MM.1S (cell line): ENCODE measurements at regions not wholly inside any gene's neighbourhood (a gene's known extent, or its start where the extent isn't known, plus 50 kb on each side); places are given as distances from the start of the nearest gene placed in this dataset.

Source experiments
- DNase-seq: peaks from one replicate; pipeline ENCODE4 v3.0.0-alpha.2; 2015
- H2AFZ ChIP-seq: fragments of 300-600 bp; sonication (generic); 2 replicates; pipeline ENCODE4 v1.6.0; 2016; ENCODE audit warnings: antibody characterized with exemption, low read length
- H3F3A ChIP-seq: fragments of 300-600 bp; sonication (generic); 2 replicates; pipeline ENCODE4 v1.6.1; 2016; ENCODE audit warnings: mild to moderate bottlenecking, antibody characterized with exemption, low read length, moderate library complexity, mixed read lengths; ENCODE audit not compliant: insufficient read depth
- H3K27ac ChIP-seq: fragments of 300-600 bp; sonication (generic); 2 replicates; pipeline ENCODE4 v1.5.1; 2016; ENCODE audit warnings: mild to moderate bottlenecking, low read length
- H3K27me3 ChIP-seq: fragments of 300-600 bp; sonication (generic); replicated peaks from 2 replicates; pipeline ENCODE4 v1.6.0; 2016; ENCODE audit warnings: low read length; ENCODE audit not compliant: insufficient read depth
- H3K36me3 ChIP-seq: fragments of 300-600 bp; sonication (generic); replicated peaks from 2 replicates; pipeline ENCODE4 v1.6.1; 2016; ENCODE audit warnings: mild to moderate bottlenecking, low read length, mixed read lengths; ENCODE audit not compliant: insufficient read depth
- H3K4me1 ChIP-seq: fragments of 300-600 bp; sonication (generic); 2 replicates; pipeline ENCODE4 v1.6.1; 2016; ENCODE audit warnings: low read length, mixed read lengths
- H3K4me2 ChIP-seq: fragments of 300-600 bp; sonication (generic); 2 replicates; pipeline ENCODE4 v1.6.0; 2016; ENCODE audit warnings: low read depth, low read length
- H3K4me3 ChIP-seq: fragments of 300-600 bp; sonication (generic); 2 replicates; pipeline ENCODE4 v1.5.1; 2016; ENCODE audit warnings: low read length, mixed read lengths
- H3K79me2 ChIP-seq: fragments of 300-600 bp; sonication (generic); 2 replicates; pipeline ENCODE4 v1.6.1; 2016; ENCODE audit warnings: mixed run types, low read length, mixed read lengths
- H3K9ac ChIP-seq: fragments of 300-600 bp; sonication (generic); 2 replicates; pipeline ENCODE4 v1.6.1; 2016; ENCODE audit warnings: low read length, mixed read lengths
- H3K9me2 ChIP-seq: fragments of 300-600 bp; sonication (generic); replicated peaks from 2 replicates; pipeline ENCODE4 v1.6.1; 2016; ENCODE audit warnings: mild to moderate bottlenecking, low read length, mixed read lengths; ENCODE audit not compliant: insufficient read depth
- H3K9me3 ChIP-seq: fragments of 300-600 bp; sonication (generic); replicated peaks from 2 replicates; pipeline ENCODE4 v1.6.1; 2016; ENCODE audit warnings: mild to moderate bottlenecking, low read length, mixed read lengths; ENCODE audit not compliant: insufficient read depth
- H4K20me1 ChIP-seq: fragments of 300-600 bp; sonication (generic); 2 replicates; pipeline ENCODE4 v1.6.1; 2016; ENCODE audit warnings: mild to moderate bottlenecking, low read length, moderate library complexity, mixed read lengths; ENCODE audit not compliant: insufficient read depth
- EZH2 ChIP-seq: fragments of 300-600 bp; sonication (generic); optimal IDR thresholded peaks from 2 replicates; pipeline ENCODE3; 2017; ENCODE audit warnings: low read depth, mild to moderate bottlenecking, antibody characterized with exemption, low read length, mixed read lengths
- EZH2phosphoT487 ChIP-seq: fragments of 300-600 bp; sonication (generic); IDR thresholded peaks from 2 replicates; pipeline ENCODE4 v1.6.1; 2018; ENCODE audit warnings: antibody characterized with exemption, low read length
- TF ChIP-seq, protein P1 (sequence below): fragments of 300-600 bp; sonication (generic); IDR thresholded peaks from 2 replicates; pipeline ENCODE4 v1.5.1; 2016; ENCODE audit warnings: antibody characterized with exemption, low read length, mixed read lengths

DNA sequence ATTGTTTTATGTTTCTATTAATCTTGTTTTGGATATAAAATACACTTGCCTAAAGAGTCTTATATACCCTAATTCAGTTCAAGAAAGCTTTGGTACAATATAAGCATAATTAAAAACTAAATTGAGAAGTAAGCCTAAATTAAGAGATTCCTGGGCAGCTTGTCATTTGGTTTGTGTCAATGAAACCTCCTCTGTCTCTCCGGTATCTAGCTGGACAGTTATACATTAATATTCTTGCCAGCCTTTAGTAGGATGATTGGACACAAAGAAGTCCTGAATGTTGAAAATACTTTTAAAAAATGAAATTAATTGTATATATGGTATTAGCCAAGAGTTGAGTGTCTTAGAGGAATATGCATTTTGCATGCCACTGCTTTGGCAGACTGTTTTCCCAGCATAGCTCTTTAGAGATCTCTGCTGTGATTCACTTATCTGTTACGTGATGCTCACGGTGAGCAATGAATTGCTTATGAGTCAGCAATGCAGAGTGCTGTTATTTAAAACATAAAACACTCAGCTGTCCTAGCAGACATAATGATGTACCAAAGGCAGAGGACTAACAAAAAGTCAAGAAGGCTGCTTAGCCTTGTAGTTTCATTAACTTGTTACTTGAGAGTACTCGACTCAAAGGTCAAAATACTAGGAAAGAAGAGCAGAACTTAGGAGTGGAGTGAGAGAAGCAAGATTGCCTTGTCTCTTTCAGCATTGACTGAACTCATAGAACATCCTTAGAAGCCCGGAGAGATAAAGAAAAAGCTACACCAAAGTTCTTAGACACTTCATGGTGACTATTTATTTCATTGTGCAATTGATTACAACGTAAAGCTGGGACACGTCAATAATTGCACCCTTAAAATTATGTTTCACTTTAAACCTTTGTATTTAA is 1296.1 kb upstream of the PCDH7 start:
- Histone ChIP-seq H3K36me3 (no peaks in the 10 kb centered on the region), H3K27me3 (no peaks in the 10 kb centered on the region), H3K4me1 (no peaks in the 10 kb centered on the region), H3F3A (no peaks in the 10 kb centered on the region), H3K79me2 (no peaks in the 10 kb centered on the region), H3K9me3 (no peaks in the 10 kb centered on the region), H3K9ac (no peak overlapping the region), H3K27ac (no peak overlapping the region), H2AFZ (no peak overlapping the region), H3K9me2 (no peaks in the 10 kb centered on the region), H4K20me1 (no peaks in the 10 kb centered on the region), H3K4me3 (no peak overlapping the region), H3K4me2 (no peak overlapping the region)
- DNase-seq = no peak
- TF ChIP-seq EZH2phosphoT487 = no peak
- no peak for TF ChIP-seq EZH2
- TF ChIP-seq, protein P1, sequence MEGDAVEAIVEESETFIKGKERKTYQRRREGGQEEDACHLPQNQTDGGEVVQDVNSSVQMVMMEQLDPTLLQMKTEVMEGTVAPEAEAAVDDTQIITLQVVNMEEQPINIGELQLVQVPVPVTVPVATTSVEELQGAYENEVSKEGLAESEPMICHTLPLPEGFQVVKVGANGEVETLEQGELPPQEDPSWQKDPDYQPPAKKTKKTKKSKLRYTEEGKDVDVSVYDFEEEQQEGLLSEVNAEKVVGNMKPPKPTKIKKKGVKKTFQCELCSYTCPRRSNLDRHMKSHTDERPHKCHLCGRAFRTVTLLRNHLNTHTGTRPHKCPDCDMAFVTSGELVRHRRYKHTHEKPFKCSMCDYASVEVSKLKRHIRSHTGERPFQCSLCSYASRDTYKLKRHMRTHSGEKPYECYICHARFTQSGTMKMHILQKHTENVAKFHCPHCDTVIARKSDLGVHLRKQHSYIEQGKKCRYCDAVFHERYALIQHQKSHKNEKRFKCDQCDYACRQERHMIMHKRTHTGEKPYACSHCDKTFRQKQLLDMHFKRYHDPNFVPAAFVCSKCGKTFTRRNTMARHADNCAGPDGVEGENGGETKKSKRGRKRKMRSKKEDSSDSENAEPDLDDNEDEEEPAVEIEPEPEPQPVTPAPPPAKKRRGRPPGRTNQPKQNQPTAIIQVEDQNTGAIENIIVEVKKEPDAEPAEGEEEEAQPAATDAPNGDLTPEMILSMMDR = no peak

GRCh38 chr4:29453303-29453820 is 1266.8 kb upstream of the PCDH7 start:
- no peak for TF ChIP-seq EZH2
- no peak for TF ChIP-seq EZH2phosphoT487
- TF ChIP-seq, protein P1 = no peak
- Histone ChIP-seq H3K79me2 (no peaks in the 10 kb centered on the region), H3K27ac (no peak overlapping the region)

DNA sequence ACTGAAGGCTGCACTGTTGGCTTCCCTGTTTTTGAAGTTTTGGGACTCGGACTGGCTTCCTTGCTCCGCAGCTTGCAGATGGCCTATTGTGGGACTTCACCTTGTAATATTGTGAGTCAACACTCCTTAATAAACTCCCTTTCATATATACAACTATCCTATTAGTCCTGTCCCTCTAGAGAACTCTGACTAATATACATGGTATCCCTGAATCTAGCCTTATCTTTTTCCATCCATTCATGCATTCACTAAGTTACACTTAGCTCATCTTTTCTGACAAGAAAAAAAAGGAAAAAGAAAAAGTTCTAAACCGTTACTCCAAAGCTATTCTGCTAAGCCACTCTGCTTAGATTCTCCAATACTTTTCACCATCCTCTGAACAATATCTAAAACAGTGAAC is 1260.2 kb upstream of the PCDH7 start:
- Histone ChIP-seq H3K4me1 (no peaks in the 10 kb centered on the region), H3K79me2 (no peaks in the 10 kb centered on the region), H3K4me2 (no peak overlapping the region), H3K9me3 (no peaks in the 10 kb centered on the region), H3K9me2 (no peaks in the 10 kb centered on the region), H3K36me3 (no peaks in the 10 kb centered on the region), H3K27me3 (no peaks in the 10 kb centered on the region), H3K27ac (no peak overlapping the region), H2AFZ (no peak overlapping the region), H3K9ac (no peak overlapping the region), H4K20me1 (no peaks in the 10 kb centered on the region), H3F3A (no peaks in the 10 kb centered on the region), H3K4me3 (no peak overlapping the region)
- no peak for TF ChIP-seq EZH2
- no peak for TF ChIP-seq EZH2phosphoT487
- TF ChIP-seq, protein P1 = no peak
- DNase-seq = no peak

More at GRCh38 chr4:29453303-29453820, 1266.8 kb upstream of the PCDH7 start:
- no peak overlapping the region for H3K4me3 ChIP-seq
- DNase-seq = no peak
- no peaks in the 10 kb centered on the region for H3K9me2 ChIP-seq
- no peaks in the 10 kb centered on the region for H3K27me3 ChIP-seq
- no peaks in the 10 kb centered on the region for H3F3A ChIP-seq
- H4K20me1 ChIP-seq = no peaks in the 10 kb centered on the region
- H3K9ac ChIP-seq = no peak overlapping the region
- H3K9me3 ChIP-seq = no peaks in the 10 kb centered on the region
- H3K4me1 ChIP-seq = no peaks in the 10 kb centered on the region
- H2AFZ ChIP-seq = no peak overlapping the region
- no peak overlapping the region for H3K4me2 ChIP-seq
- H3K36me3 ChIP-seq = no peaks in the 10 kb centered on the region
